D721Med (cell line): ENCODE measurements at regions not wholly inside any gene's neighbourhood (a gene's known extent, or its start where the extent isn't known, plus 50 kb on each side); places are given as distances from the start of the nearest gene placed in this dataset.

Experiments
- DNase-seq: peaks from one replicate; pipeline ENCODE4 v3.0.0; 2011; ENCODE audit warnings: low spot score; ENCODE audit not compliant: insufficient read length
- FAIRE-seq: peaks from 2 replicates; lab custom pipeline; 2011; peaks lifted over from hg19 to GRCh38; lab: Jason Lieb, UNC
- TF ChIP-seq, protein P1 (sequence below): IDR thresholded peaks from 2 replicates; pipeline ENCODE4 v1.5.1; 2012; ENCODE audit warnings: mild to moderate bottlenecking, control low read depth; ENCODE audit not compliant: insufficient read depth; ENCODE audit errors: missing control alignments

DNA sequence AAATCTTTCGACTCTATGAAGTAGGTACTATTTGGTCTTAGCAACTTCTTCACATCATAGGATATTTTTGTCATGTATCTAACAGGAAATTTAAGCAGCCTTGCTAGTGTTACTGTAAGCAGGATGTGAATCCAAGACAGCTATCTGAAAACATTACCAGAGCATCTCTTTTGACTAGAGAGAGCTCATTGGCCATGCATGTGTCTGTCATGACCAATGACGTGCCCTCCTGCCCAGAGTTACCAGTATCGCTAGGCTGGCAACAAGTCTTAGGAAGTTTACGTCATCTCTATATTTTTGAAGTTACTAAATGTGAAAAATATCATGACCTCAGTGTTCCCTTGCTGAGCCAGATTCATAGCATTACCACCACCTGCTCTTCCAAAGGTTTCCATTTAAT, 130.9 kb upstream of the TP63 start:
- no peak for FAIRE-seq
- TF ChIP-seq, protein P1, sequence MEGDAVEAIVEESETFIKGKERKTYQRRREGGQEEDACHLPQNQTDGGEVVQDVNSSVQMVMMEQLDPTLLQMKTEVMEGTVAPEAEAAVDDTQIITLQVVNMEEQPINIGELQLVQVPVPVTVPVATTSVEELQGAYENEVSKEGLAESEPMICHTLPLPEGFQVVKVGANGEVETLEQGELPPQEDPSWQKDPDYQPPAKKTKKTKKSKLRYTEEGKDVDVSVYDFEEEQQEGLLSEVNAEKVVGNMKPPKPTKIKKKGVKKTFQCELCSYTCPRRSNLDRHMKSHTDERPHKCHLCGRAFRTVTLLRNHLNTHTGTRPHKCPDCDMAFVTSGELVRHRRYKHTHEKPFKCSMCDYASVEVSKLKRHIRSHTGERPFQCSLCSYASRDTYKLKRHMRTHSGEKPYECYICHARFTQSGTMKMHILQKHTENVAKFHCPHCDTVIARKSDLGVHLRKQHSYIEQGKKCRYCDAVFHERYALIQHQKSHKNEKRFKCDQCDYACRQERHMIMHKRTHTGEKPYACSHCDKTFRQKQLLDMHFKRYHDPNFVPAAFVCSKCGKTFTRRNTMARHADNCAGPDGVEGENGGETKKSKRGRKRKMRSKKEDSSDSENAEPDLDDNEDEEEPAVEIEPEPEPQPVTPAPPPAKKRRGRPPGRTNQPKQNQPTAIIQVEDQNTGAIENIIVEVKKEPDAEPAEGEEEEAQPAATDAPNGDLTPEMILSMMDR = no peak
- DNase-seq = no peak

DNA sequence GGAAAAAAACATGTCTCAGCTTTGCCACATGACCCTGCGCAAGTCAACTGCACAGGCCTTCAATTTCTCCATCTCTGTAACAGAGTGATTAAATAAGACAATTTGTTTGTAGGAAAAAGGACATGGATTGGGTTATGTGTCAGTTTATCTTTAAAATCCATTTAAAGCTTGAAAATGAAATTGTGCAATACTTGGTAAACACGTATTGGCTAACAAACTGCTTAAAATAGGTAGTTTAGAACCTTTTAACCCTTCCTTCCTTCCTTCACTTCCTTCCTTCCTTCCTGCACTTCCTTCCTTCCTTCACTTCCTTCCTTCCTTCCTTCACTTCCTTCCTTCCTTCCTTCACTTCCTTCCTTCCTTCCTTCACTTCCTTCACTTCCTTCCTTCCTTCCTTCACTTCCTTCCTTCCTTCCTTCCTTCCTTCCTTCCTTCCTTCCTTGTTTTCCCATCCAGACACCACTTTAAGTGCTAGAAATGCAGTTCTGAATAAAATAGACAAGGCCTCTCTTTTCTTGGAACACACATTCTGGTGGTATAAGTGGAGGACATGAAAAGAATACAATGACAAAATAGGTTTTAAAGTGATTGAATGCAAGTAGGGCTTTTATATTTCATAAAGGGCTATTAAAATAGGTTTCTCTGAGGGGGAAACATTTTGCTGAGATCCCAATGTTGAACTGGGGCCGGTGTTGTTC, 130.2 kb upstream of the TP63 start:
- TF ChIP-seq, protein P1 = no peak
- FAIRE-seq (no peak), DNase-seq (no peak)

DNA sequence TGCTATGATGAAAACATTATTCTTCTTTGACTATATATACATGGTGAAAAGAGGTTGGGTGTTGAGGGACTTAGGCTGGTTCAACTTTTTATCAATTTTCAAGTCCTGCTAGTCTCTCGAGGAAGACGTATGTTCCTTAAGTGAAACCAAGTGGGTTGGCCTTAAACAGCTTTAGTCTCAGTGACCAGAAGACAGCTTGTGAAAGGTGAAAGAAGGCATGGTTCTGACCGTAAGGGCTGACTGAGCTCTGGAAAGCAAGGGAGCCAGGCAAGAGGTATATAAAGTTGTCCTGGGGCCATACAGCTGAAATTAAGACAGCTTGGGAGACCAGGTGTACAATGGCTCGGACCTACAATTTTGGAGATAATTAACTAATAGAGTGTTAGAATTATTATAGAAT, 128.9 kb upstream of the TP63 start:
- no peak for DNase-seq
- TF ChIP-seq, protein P1 = no peak
- FAIRE-seq = no peak

DNA sequence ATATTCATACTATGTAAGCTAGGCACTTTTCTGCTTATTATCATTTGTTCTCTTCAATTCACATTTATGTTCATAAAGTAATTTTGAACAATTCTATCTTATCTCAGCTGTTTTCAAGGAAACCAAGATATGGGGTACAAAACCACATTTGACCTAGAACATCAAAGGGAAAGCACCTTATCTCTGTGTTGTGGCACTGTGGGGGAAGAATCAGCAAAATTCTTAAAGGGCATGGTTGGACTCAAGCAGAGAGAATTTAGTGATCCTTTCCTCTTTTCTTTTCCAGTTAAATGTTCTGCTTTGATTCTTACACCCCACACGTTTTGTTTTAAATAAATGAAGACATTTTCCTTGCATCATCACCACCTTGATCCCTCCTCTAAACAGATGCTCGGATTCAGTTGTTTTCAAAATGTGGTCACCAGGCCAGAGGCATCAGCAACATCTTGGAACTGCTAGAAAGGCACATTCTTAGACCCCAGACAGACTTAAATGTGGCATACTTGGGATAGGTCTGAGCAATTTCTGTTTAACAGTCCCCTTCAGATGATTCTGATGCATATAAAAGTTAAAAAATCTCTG, 128.4 kb upstream of the TP63 start:
- FAIRE-seq = no peak
- no peak for DNase-seq
- TF ChIP-seq, protein P1 = no peak

DNA sequence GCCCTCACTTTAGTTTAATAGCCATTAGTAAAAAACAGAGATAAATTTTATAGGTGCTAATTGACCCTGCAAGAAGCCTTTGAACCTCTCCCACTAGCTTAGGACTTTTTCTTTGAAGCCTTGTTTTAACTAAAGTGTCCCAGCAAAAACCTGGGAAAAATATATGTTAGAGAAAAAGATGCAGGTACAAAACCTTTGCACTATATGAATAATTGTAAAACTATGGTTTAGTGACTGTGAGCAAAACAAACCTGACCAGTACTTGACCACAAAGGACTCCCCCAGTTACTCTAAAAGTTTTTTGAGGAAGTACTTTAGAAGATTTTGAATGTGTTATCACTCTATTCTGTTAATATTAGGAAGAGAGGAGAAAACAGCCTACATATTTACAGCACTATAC, 123.3 kb upstream of the TP63 start:
- TF ChIP-seq, protein P1 = no peak
- FAIRE-seq (no peak), DNase-seq (no peak)

DNA sequence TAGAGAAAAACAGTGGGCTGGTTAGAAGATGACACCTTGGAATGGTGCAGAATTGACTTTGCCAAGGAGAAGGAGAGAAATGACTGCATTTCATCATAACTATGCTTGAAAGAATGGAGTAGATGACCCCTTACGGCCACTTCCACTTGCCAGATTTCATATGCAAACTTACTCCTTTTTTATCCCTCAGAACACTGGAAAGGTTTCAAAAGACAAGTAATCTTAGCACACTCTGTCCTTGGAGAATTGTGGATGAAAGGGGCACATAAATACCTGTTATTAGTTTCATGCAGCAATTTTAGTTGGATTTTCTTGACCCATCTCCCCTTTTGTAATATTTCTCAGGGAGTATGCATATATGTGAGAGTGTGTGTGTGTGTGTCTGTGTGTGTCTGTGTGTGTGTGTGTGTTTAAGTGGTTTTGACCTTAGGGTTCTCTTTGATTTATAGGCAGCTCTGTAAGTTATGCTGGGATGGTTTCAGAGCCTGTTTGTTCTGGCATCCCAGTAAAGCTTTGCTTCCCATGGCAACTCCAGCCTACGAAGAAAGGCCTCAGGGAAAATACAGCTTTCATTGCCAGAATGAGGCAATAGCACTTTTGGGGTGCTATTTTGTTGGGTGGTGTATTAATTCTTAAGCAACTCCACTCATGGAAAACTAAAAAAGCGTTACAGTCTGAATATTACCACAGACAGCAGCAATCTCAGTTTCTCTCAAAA, 122.2 kb upstream of the TP63 start:
- TF ChIP-seq, protein P1 = no peak
- no peak for FAIRE-seq
- DNase-seq = no peak
